ENCODE measurements at regions not wholly inside any gene's neighbourhood (a gene's known extent, or its start where the extent isn't known, plus 50 kb on each side); places are given as distances from the start of the nearest gene placed in this dataset.

GRCh38 chr17:45697076-45697475, 87.0 kb upstream of the CRHR1 start:
- Histone ChIP-seq H3K9me2 (replicated peaks; ENCODE audit: insufficient read depth, low read length) (no peaks in the 10 kb centered on the region), H3K36me3 (ENCODE audit: insufficient read depth, low read length) (no peaks in the 10 kb centered on the region), H3K4me3 (ENCODE audit: low read length) (no peak overlapping the region), H3K9ac (ENCODE audit: low read length) (no peak overlapping the region), H3K27me3 (ENCODE audit: low read length) (no peaks in the 10 kb centered on the region), H3K4me2 (ENCODE audit: low read depth, low read length, poor library complexity, severe bottlenecking) (no peak overlapping the region), H3K9me3 (ENCODE audit: low read length) (no peaks in the 10 kb centered on the region), H3K79me2 (ENCODE audit: low read length) (no peaks in the 10 kb centered on the region), H3K4me1 (ENCODE audit: low read length) (no peaks in the 10 kb centered on the region), H4K20me1 (ENCODE audit: insufficient read depth, low read depth, low read length) (no peaks in the 10 kb centered on the region; the same call in 1 of the 2 replicates), H2AFZ (ENCODE audit: low read length) (no peak overlapping the region), H3K27ac (ENCODE audit: low read length) (no peak overlapping the region)
- no peak for DNase-seq

DNA sequence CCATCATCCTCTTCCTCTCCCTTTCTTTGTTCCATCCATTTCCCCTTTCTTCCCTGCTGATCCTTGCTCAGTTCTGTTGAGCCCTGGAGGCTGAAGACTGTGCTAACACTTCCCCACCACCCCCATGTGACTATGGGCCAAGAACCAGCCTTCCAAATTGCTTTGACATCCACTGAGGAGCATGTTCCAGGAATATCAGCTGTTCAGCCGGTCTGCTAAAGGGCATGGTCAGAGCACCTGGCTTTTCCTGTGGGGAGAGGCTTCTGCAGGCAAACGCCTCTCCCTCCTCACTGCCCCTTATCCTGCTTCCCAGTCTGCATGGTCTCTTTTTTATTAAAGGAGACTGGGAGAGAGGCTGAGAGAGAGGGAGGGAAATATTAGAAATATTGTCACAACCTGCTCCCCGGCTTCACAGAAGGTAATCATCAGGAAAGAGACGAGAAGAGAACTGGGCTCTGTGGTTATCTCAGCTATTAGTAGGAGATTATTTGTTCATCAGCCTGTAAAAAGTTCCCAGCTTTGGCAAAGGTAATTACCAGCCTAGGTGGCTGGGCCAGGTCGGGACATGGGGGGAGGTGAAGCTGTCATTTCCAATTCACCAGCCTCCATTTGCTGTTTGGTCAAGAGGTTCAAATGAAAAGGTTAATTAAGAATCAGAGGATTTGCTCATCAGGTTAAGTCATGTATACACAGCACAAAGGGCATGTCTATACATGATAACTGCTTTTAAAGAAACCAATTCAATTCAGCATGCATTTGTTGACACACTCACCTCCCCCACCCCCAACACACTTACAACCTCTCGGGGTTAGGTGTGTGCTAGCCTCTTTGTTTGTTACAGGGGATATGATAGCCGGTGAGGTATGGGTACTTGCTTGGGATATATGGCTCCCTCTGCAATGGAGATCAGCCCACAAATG, 83.7 kb upstream of the CRHR1 start:
- Histone ChIP-seq H3K4me2 (ENCODE audit: low read depth, low read length, poor library complexity, severe bottlenecking) (no peak overlapping the region), H2AFZ (ENCODE audit: low read length) (no peak overlapping the region), H3K36me3 (ENCODE audit: insufficient read depth, low read length) (no peaks in the 10 kb centered on the region), H3K9me3 (ENCODE audit: low read length) (no peaks in the 10 kb centered on the region), H3K27ac (ENCODE audit: low read length) (no peak overlapping the region), H3K4me1 (ENCODE audit: low read length) (no peaks in the 10 kb centered on the region), H3K9ac (ENCODE audit: low read length) (no peak overlapping the region), H3K4me3 (ENCODE audit: low read length) (no peak overlapping the region), H3K9me2 (replicated peaks; ENCODE audit: insufficient read depth, low read length) (no peaks in the 10 kb centered on the region), H3K79me2 (ENCODE audit: low read length) (no peaks in the 10 kb centered on the region), H4K20me1 (ENCODE audit: insufficient read depth, low read depth, low read length) (no peaks in the 10 kb centered on the region; the same call in 1 of the 2 replicates), H3K27me3 (ENCODE audit: low read length) (no peaks in the 10 kb centered on the region)
- DNase-seq: no peak

DNA sequence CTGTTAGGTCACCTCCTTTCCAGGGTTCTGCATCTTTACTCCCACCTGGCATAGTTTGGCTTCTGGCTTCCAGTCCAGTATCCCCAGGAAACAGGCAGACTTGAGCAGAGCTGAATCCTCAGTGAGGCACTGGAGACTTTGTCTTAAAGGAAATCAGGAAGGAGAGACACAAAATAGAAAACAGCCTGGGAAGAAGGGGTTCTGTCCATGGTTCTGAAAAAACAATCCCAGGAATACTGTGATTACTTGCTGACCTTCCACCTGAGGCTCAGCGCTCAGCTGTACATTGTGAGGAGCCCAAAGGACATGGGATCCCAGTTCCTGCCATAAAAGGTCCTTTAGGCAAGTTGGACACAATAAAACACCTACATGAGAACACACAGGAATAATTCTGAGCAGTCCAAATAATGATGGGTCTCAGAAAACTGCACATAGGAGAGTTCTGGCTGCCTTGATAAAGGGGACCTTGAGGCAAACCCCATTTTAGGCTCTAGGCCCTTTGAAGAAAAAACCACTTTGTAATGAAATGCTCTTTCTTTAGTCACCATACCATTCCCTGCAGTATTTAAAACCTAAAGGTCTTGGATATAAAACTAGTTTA, 81.4 kb upstream of the CRHR1 start:
- Histone ChIP-seq H3K4me3 (ENCODE audit: low read length) (no peak overlapping the region), H3K9me3 (ENCODE audit: low read length) (no peaks in the 10 kb centered on the region), H3K36me3 (ENCODE audit: insufficient read depth, low read length) (no peaks in the 10 kb centered on the region), H3K4me2 (ENCODE audit: low read depth, low read length, poor library complexity, severe bottlenecking) (no peak overlapping the region), H3K79me2 (ENCODE audit: low read length) (no peaks in the 10 kb centered on the region), H3K9ac (ENCODE audit: low read length) (no peak overlapping the region), H2AFZ (ENCODE audit: low read length) (no peak overlapping the region), H3K9me2 (replicated peaks; ENCODE audit: insufficient read depth, low read length) (no peaks in the 10 kb centered on the region), H3K4me1 (ENCODE audit: low read length) (no peaks in the 10 kb centered on the region), H4K20me1 (ENCODE audit: insufficient read depth, low read depth, low read length) (no peaks in the 10 kb centered on the region; the same call in 1 of the 2 replicates), H3K27me3 (ENCODE audit: low read length) (no peaks in the 10 kb centered on the region), H3K27ac (ENCODE audit: low read length) (no peak overlapping the region)
- DNase-seq: no peak

- H3K4me2 ChIP-seq (ENCODE audit: low read depth, low read length, poor library complexity, severe bottlenecking): no peak overlapping the region
These were observed 80.8 kb upstream of the CRHR1 start for GRCh38 chr17:45703348-45703747.

DNA sequence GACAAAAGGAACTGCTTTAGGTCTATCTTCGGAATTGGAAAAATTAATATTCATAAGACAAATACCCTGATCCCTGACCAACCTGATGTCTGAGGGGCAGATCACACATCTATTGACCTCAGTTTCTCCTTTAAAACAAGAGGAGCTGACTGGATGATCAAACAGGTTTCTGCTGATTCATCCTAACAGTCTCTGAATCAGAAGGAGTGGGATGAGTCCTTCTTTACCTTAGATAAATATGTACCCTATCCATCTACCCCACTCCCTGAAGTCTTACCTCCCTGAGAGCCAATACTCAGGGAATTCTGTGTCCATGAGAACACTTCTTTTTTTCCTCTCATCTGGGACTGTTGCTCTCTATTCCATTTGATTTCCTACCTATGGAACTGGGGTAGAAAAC, 80.3 kb upstream of the CRHR1 start:
- H3K4me1 ChIP-seq (ENCODE audit: low read length): no peaks in the 10 kb centered on the region
- no peak overlapping the region for H3K9ac ChIP-seq (ENCODE audit: low read length)
- H2AFZ ChIP-seq (ENCODE audit: low read length): no peak overlapping the region
- H3K4me3 ChIP-seq (ENCODE audit: low read length): no peak overlapping the region
- no peaks in the 10 kb centered on the region for H3K27me3 ChIP-seq (ENCODE audit: low read length)
- H3K4me2 ChIP-seq (ENCODE audit: low read depth, low read length, poor library complexity, severe bottlenecking): no peak overlapping the region
- no peak overlapping the region for H3K27ac ChIP-seq (ENCODE audit: low read length)
- H3K9me2 ChIP-seq (replicated peaks; ENCODE audit: insufficient read depth, low read length): no peaks in the 10 kb centered on the region
- DNase-seq: no peak
- H3K9me3 ChIP-seq (ENCODE audit: low read length): no peaks in the 10 kb centered on the region
- no peaks in the 10 kb centered on the region; the same call in 1 of the 2 replicates for H4K20me1 ChIP-seq (ENCODE audit: insufficient read depth, low read depth, low read length)
- H3K36me3 ChIP-seq (ENCODE audit: insufficient read depth, low read length): no peaks in the 10 kb centered on the region
- H3K79me2 ChIP-seq (ENCODE audit: low read length): no peaks in the 10 kb centered on the region

More at GRCh38 chr17:45703348-45703747, 80.8 kb upstream of the CRHR1 start:
- no peak overlapping the region for H2AFZ ChIP-seq (ENCODE audit: low read length)
- DNase-seq: no peak
- no peaks in the 10 kb centered on the region for H3K9me3 ChIP-seq (ENCODE audit: low read length)
- no peaks in the 10 kb centered on the region for H3K36me3 ChIP-seq (ENCODE audit: insufficient read depth, low read length)
- no peak overlapping the region for H3K9ac ChIP-seq (ENCODE audit: low read length)
- H3K9me2 ChIP-seq (replicated peaks; ENCODE audit: insufficient read depth, low read length): no peaks in the 10 kb centered on the region
- no peaks in the 10 kb centered on the region; the same call in 1 of the 2 replicates for H4K20me1 ChIP-seq (ENCODE audit: insufficient read depth, low read depth, low read length)
- no peaks in the 10 kb centered on the region for H3K27me3 ChIP-seq (ENCODE audit: low read length)
- H3K27ac ChIP-seq (ENCODE audit: low read length): no peak overlapping the region
- H3K4me1 ChIP-seq (ENCODE audit: low read length): no peaks in the 10 kb centered on the region
- no peaks in the 10 kb centered on the region for H3K79me2 ChIP-seq (ENCODE audit: low read length)
- no peak overlapping the region for H3K4me3 ChIP-seq (ENCODE audit: low read length)

DNA sequence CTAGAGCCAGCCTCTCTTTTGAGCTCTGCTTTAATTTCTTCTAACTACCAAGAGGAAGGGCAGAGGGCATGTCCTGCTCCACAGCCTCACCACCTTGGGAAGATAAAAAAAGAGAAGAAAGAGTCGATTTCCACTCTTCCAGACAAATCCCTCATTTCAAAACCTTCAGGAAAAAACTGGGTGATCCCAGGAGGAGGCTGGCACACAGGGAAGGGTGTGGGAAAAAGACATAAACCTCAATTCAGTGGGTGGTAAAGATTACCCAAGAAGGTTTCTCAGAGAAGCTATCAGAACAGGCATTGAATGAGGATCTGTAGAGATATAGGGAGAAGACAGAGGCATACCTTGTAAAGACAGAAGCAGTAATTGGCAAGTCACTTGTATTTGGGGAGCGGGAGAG, 79.9 kb upstream of the CRHR1 start:
- no peak for DNase-seq
- no peak overlapping the region for H3K4me3 ChIP-seq (ENCODE audit: low read length)
- H3K9me2 ChIP-seq (replicated peaks; ENCODE audit: insufficient read depth, low read length): no peaks in the 10 kb centered on the region
- no peak overlapping the region for H3K9ac ChIP-seq (ENCODE audit: low read length)
- H3K4me2 ChIP-seq (ENCODE audit: low read depth, low read length, poor library complexity, severe bottlenecking): no peak overlapping the region
- no peak overlapping the region for H2AFZ ChIP-seq (ENCODE audit: low read length)
- no peak overlapping the region for H3K27ac ChIP-seq (ENCODE audit: low read length)
- H3K36me3 ChIP-seq (ENCODE audit: insufficient read depth, low read length): no peaks in the 10 kb centered on the region
- no peaks in the 10 kb centered on the region; the same call in 1 of the 2 replicates for H4K20me1 ChIP-seq (ENCODE audit: insufficient read depth, low read depth, low read length)
- no peaks in the 10 kb centered on the region for H3K9me3 ChIP-seq (ENCODE audit: low read length)
- H3K27me3 ChIP-seq (ENCODE audit: low read length): no peaks in the 10 kb centered on the region
- no peaks in the 10 kb centered on the region for H3K79me2 ChIP-seq (ENCODE audit: low read length)
- H3K4me1 ChIP-seq (ENCODE audit: low read length): no peaks in the 10 kb centered on the region

GRCh38 chr17:45705123-45706009, 78.8 kb upstream of the CRHR1 start:
- Histone ChIP-seq H3K4me2 (ENCODE audit: low read depth, low read length, poor library complexity, severe bottlenecking) (no peak overlapping the region), H3K27me3 (ENCODE audit: low read length) (no peaks in the 10 kb centered on the region), H3K9me3 (ENCODE audit: low read length) (no peaks in the 10 kb centered on the region), H3K79me2 (ENCODE audit: low read length) (no peaks in the 10 kb centered on the region), H3K9ac (ENCODE audit: low read length) (no peak overlapping the region), H2AFZ (ENCODE audit: low read length) (no peak overlapping the region), H4K20me1 (ENCODE audit: insufficient read depth, low read depth, low read length) (no peaks in the 10 kb centered on the region), H3K36me3 (ENCODE audit: insufficient read depth, low read length) (no peaks in the 10 kb centered on the region), H3K4me1 (ENCODE audit: low read length) (no peaks in the 10 kb centered on the region), H3K27ac (ENCODE audit: low read length) (no peak overlapping the region), H3K4me3 (ENCODE audit: low read length) (no peak overlapping the region), H3K9me2 (replicated peaks; ENCODE audit: insufficient read depth, low read length) (no peaks in the 10 kb centered on the region)
- DNase-seq: no peak

DNA sequence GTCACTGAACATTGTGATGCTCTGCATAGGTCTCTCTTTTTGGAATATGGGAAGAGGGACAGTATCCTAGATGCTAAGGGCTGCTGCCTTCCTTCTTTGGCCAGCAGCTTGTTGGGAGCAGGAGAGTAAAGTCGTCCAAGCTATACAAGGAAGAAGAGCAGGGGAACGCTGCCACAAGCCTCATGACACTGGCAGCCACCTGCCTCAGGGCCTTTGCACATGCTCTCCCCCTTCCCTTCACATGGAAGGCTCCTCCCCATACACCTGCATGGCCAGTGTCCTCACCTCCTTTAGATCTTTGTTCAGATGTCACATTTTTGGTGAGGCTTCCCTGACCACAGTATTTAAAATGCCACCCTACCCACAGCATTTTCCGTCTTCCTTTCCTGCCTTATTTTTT, 78.1 kb upstream of the CRHR1 start:
- Histone ChIP-seq H3K9me2 (replicated peaks; ENCODE audit: insufficient read depth, low read length) (no peaks in the 10 kb centered on the region), H3K4me3 (ENCODE audit: low read length) (no peak overlapping the region), H3K9ac (ENCODE audit: low read length) (no peak overlapping the region), H3K9me3 (ENCODE audit: low read length) (no peaks in the 10 kb centered on the region), H3K79me2 (ENCODE audit: low read length) (no peaks in the 10 kb centered on the region), H3K4me1 (ENCODE audit: low read length) (no peaks in the 10 kb centered on the region), H3K4me2 (ENCODE audit: low read depth, low read length, poor library complexity, severe bottlenecking) (no peak overlapping the region), H3K27me3 (ENCODE audit: low read length) (no peaks in the 10 kb centered on the region), H3K27ac (ENCODE audit: low read length) (no peak overlapping the region), H2AFZ (ENCODE audit: low read length) (no peak overlapping the region), H4K20me1 (ENCODE audit: insufficient read depth, low read depth, low read length) (no peaks in the 10 kb centered on the region), H3K36me3 (ENCODE audit: insufficient read depth, low read length) (no peaks in the 10 kb centered on the region)
- DNase-seq: no peak
